MCF 10A (cell line): ENCODE measurements at regions not wholly inside any gene's neighbourhood (a gene's known extent, or its start where the extent isn't known, plus 50 kb on each side); places are given as distances from the start of the nearest gene placed in this dataset.
"Not testable (repeated sequence)": the region's sequence is repeated elsewhere in the genome, so short reads cannot be mapped to it uniquely, and the experiment has no call there.

Source experiments
- BruUV-seq: library from RNA; stranded (reverse); fragments of 400-500 nt; replicated peaks from 2 replicates; lab custom pipeline; 2021; lab: Mats Ljungman, UMichigan
- CTCF ChIA-PET: fragments of 300-600 bp; sonication (Branson Sonifier 250); formaldehyde crosslinking; extraction: SDS; loops from one replicate; lab custom pipeline; 2021; ENCODE audit warnings: antibody characterized with exemption, inconsistent platforms; lab: Yijun Ruan, JAX
- POLR2A ChIA-PET: fragments of 300-600, 350-650 bp; sonication (Branson Sonifier 250); formaldehyde crosslinking; extraction: SDS; loops from one replicate; lab custom pipeline; 2020; ENCODE audit warnings: antibody characterized with exemption, inconsistent platforms; lab: Yijun Ruan, JAX
- DNase-seq: peaks from one replicate; pipeline ENCODE4 v3.0.0-alpha.2; 2018; ENCODE audit not compliant: unreplicated experiment
- H3K27ac Mint-ChIP-seq: one replicate; pipeline ENCODE4 v1.8.0; 2022; ENCODE audit warnings: mild to moderate bottlenecking, low read depth, mixed read lengths; ENCODE audit not compliant: unreplicated experiment
- H3K27me3 Mint-ChIP-seq: one replicate; pipeline ENCODE4 v1.8.0; 2022; ENCODE audit warnings: mixed read lengths; ENCODE audit not compliant: insufficient read depth, unreplicated experiment
- H3K36me3 Mint-ChIP-seq: one replicate; pipeline ENCODE4 v1.8.0; 2022; ENCODE audit warnings: mild to moderate bottlenecking, moderate library complexity, mixed read lengths; ENCODE audit not compliant: insufficient read depth, unreplicated experiment
- H3K4me1 Mint-ChIP-seq: one replicate; pipeline ENCODE4 v1.8.0; 2022; ENCODE audit warnings: mixed read lengths; ENCODE audit not compliant: insufficient read depth, unreplicated experiment
- H3K4me3 Mint-ChIP-seq: one replicate; pipeline ENCODE4 v1.8.0; 2022; ENCODE audit warnings: mild to moderate bottlenecking, moderate library complexity, mixed read lengths; ENCODE audit not compliant: unreplicated experiment
- H3K9me3 Mint-ChIP-seq: one replicate; pipeline ENCODE4 v1.8.0; 2022; ENCODE audit warnings: mixed read lengths; ENCODE audit not compliant: unreplicated experiment
- intact Hi-C: fragments of 100-400 bp; cut with micrococcal nuclease; formaldehyde crosslinking; loops from 2 replicates; pipeline ENCODE4 v1.14.1; 2022
- TF ChIP-seq, protein P1 (sequence below): fragments of 200-600 bp; IDR thresholded peaks from one replicate; pipeline ENCODE4 v1.8.0; 2022; ENCODE audit warnings: antibody characterized with exemption, mild to moderate bottlenecking; ENCODE audit not compliant: unreplicated experiment

DNA sequence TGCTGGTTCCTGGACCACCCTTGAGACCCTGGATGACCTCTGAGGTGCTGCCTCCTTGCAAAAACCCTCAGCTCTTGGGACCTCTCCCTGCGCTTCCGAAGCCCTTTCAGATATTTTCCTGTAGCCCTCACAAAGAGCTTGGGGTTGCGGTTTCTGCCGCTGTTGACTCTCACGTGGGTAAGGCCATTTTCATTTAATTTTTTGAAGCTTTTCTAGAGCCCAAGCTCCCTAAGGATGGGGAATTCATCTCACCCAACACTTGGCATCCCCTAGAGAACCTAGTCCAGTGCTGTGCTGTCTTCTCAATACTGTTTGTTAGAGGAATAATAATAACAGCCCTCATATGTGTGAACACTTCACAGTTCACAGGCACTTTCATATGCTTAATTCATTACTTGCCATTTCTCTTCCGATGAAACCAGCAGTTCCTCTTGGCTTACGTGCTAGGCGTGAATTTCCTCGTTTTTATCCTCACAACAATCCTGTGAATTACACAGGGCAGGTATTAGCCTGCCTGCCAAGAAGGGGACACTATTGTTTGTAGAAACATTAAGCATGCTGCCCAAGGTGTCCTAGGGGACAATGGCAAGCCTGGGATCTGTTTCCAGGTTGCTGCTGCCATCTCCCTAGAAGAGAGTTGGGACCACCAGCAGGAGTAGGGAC, 71.6 kb upstream of the CTBP2 start:
- intact Hi-C loops: loop anchor here (1.0 to 10.0 kb wide), 2 partner anchors 111 to 187 kb away; no protein-coding TSS in a partner anchor
- POLR2A ChIA-PET: interaction anchor here (0.7 to 2.1 kb wide), 13 partner anchors 9 to 488 kb away, joined by 3 to 12 read pairs (median 3); partner anchors contain the start of gene EDRF1

GRCh38 chr10:125231116-125231812, 70.9 kb upstream of the CTBP2 start:
- peak overlapping the region; percentile 29 for H3K4me3 Mint-ChIP-seq
- peak; percentile 90 for DNase-seq
- no TSS peak for BruUV-seq
- no peaks in the 10 kb centered on the region for H3K27me3 Mint-ChIP-seq
- peaks cover 6% of the 10 kb centered on the region for H3K36me3 Mint-ChIP-seq
- ChIA-PET CTCF (interaction anchor here (0.5 to 1.6 kb wide), 6 partner anchors 10 to 1192 kb away, joined by 3 to 5 read pairs (median 4); no protein-coding TSS in a partner anchor), POLR2A (interaction anchor here (0.6 to 2.1 kb wide), 14 partner anchors 8 to 706 kb away, joined by 3 to 12 read pairs (median 3); partner anchors contain the start of gene EDRF1)
- intact Hi-C loops: loop anchor here (1.0 to 10.0 kb wide), 2 partner anchors 112 to 186 kb away; no protein-coding TSS in a partner anchor
- H3K9me3 Mint-ChIP-seq: no peaks in the 10 kb centered on the region
- H3K4me1 Mint-ChIP-seq: peaks cover 14% of the 10 kb centered on the region
- peak overlapping the region; percentile 83 for H3K27ac Mint-ChIP-seq
- TF ChIP-seq, protein P1, sequence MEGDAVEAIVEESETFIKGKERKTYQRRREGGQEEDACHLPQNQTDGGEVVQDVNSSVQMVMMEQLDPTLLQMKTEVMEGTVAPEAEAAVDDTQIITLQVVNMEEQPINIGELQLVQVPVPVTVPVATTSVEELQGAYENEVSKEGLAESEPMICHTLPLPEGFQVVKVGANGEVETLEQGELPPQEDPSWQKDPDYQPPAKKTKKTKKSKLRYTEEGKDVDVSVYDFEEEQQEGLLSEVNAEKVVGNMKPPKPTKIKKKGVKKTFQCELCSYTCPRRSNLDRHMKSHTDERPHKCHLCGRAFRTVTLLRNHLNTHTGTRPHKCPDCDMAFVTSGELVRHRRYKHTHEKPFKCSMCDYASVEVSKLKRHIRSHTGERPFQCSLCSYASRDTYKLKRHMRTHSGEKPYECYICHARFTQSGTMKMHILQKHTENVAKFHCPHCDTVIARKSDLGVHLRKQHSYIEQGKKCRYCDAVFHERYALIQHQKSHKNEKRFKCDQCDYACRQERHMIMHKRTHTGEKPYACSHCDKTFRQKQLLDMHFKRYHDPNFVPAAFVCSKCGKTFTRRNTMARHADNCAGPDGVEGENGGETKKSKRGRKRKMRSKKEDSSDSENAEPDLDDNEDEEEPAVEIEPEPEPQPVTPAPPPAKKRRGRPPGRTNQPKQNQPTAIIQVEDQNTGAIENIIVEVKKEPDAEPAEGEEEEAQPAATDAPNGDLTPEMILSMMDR: no peak

More for the DNA sequence above, 71.6 kb upstream of the CTBP2 start:
- no TSS peak for BruUV-seq
- H3K9me3 Mint-ChIP-seq: no peaks in the 10 kb centered on the region
- TF ChIP-seq, protein P1: no peak
- CTCF ChIA-PET: interaction anchor here (0.5 to 1.6 kb wide), 5 partner anchors 10 to 1193 kb away, joined by 3 to 5 read pairs (median 4); no protein-coding TSS in a partner anchor
- peaks cover 14% of the 10 kb centered on the region for H3K4me1 Mint-ChIP-seq
- peak overlapping the region; percentile 29 for H3K4me3 Mint-ChIP-seq
- no peak for DNase-seq
- H3K27ac Mint-ChIP-seq: peak overlapping the region; percentile 83
- peaks cover 6% of the 10 kb centered on the region for H3K36me3 Mint-ChIP-seq
- no peaks in the 10 kb centered on the region for H3K27me3 Mint-ChIP-seq

DNA sequence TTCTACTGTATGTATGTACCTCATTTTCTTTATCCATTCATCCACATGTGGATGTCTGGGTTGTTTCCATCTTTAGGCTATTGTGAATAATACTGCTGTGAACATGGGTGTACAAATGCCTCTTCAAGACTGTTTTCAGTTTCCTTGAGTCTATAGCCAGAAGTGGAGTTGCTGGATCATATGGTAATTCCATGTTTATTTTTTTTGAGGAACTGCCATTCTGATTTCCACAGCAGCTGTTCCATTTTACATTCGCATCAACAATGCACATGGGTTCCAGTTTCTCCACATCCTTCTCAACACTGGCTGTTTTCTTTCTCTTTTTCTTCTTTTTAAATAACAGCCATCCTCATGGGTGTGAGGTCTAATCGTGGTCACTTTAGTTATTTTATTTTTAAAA, 69.9 kb upstream of the CTBP2 start:
- no TSS peak for BruUV-seq
- intact Hi-C loops: loop anchor here (10.0 kb wide), 1 partner anchor 185 kb away; no protein-coding TSS in a partner anchor
- no peak for DNase-seq

GRCh38 chr10:125228245-125228940, 68.0 kb upstream of the CTBP2 start:
- CTCF ChIA-PET, H3K27me3 Mint-ChIP-seq, BruUV-seq, H3K4me3 Mint-ChIP-seq, H3K9me3 Mint-ChIP-seq, H3K27ac Mint-ChIP-seq, H3K36me3 Mint-ChIP-seq, POLR2A ChIA-PET, intact Hi-C loops, DNase-seq: not testable (repeated sequence)
- peaks cover 14% of the 10 kb centered on the region for H3K4me1 Mint-ChIP-seq

More for the DNA sequence above, 69.9 kb upstream of the CTBP2 start:
- Mint-ChIP-seq H3K4me3 (no peak overlapping the region), H3K36me3 (peaks cover 6% of the 10 kb centered on the region), H3K4me1 (peaks cover 14% of the 10 kb centered on the region), H3K27ac (no peak overlapping the region), H3K27me3 (no peaks in the 10 kb centered on the region), H3K9me3 (no peaks in the 10 kb centered on the region)
- TF ChIP-seq, protein P1: no peak
- POLR2A ChIA-PET: interaction anchor here (1.2 to 2.1 kb wide), 2 partner anchors 29 to 68 kb away, joined by 3 to 12 read pairs; no protein-coding TSS in a partner anchor
- CTCF ChIA-PET: no interaction called here
